ENCODE measurements at regions not wholly inside any gene's neighbourhood (a gene's known extent, or its start where the extent isn't known, plus 50 kb on each side); places are given as distances from the start of the nearest gene placed in this dataset.

DNA sequence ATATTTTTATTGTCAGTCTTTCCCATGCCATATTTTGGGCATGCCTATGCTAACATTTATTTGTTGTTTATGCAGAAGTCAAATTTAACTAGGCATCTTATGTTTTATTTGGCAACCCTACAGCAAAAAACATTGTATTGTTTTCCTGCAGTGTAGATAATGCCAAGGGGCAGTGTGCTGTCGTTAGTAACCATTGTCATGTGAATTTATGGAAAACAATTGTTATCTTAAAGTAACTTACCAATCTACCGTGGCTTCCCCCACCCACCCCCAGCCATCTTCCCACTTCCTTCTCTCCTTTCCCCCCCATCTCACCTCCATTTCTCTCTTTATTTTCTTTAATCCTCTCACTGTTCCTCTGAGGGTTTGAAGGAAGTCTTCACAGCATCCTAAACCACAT lies 370.5 kb downstream of the ACTR3B start:
- Histone ChIP-seq H3K79me2 (ENCODE audit: insufficient read depth, low read length) (no peaks in the 10 kb centered on the region), H3K9me3 (ENCODE audit: insufficient read depth, low read depth, low read length) (peaks cover 6% of the 10 kb centered on the region), H4K20me1 (ENCODE audit: insufficient read depth, low read length) (no peaks in the 10 kb centered on the region), H3K4me3 (ENCODE audit: insufficient read depth, low read depth, low read length) (no peak overlapping the region), H3K27ac (ENCODE audit: low read depth, low read length) (no peak overlapping the region), H3K9ac (ENCODE audit: low read length) (no peak overlapping the region), H2AFZ (ENCODE audit: low read depth, low read length) (no peak overlapping the region), H3K27me3 (ENCODE audit: insufficient read depth, low read length) (no peaks in the 10 kb centered on the region), H3K4me1 (ENCODE audit: insufficient read depth, low read length) (no peaks in the 10 kb centered on the region), H3K4me2 (ENCODE audit: low read length) (no peak overlapping the region), H3K36me3 (ENCODE audit: insufficient read depth, low read length) (no peaks in the 10 kb centered on the region)
- H3K36me3 Mint-ChIP-seq (ENCODE audit: low read depth, unreplicated experiment): no peaks in the 10 kb centered on the region
- DNase-seq (ENCODE audit: low read depth) (no peak), FAIRE-seq (no peak)
- TF ChIP-seq EZH2 (IDR thresholded peaks at IDR 0.05; ENCODE audit: insufficient read depth, low read length) (no peak), CTCF (IDR thresholded peaks at IDR 0.05; ENCODE audit: insufficient read depth, low read depth, low read length) (no peak)
- H3K27ac Mint-ChIP-seq (ENCODE audit: unreplicated experiment): no peak overlapping the region
- no peaks in the 10 kb centered on the region for H3K9me3 Mint-ChIP-seq (ENCODE audit: unreplicated experiment)
- no peak overlapping the region for H3K4me3 Mint-ChIP-seq (ENCODE audit: unreplicated experiment)
- peaks cover 14% of the 10 kb centered on the region for H3K27me3 Mint-ChIP-seq (ENCODE audit: low read depth, unreplicated experiment)
- H3K4me1 Mint-ChIP-seq (ENCODE audit: low read depth, unreplicated experiment): no peaks in the 10 kb centered on the region

DNA sequence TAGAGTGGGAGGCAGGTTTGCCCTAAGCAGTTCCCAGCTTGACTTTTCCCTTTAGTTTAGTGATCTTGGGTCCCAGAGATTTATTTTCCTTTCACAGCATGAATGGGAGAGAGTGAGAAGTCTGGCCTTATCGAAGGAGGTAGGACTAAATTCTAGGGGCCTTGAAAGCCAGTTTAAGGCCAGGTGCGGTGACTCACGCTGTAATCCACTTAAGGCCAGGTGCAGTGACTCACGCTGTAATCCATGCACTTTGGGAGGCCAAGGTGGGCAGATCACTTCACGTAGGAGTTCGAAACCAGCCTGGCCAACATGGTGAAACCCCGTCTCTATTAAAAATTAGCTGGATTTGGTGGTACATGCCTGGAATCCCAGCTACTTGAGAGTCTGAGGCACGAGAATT lies 392.2 kb downstream of the ACTR3B start:
- no peak for DNase-seq (ENCODE audit: low read depth)
- FAIRE-seq: no peak
- H3K9me3 Mint-ChIP-seq (ENCODE audit: unreplicated experiment): no peaks in the 10 kb centered on the region

More for the DNA sequence above, 392.2 kb downstream of the ACTR3B start:
- no peaks in the 10 kb centered on the region for H3K27me3 ChIP-seq (ENCODE audit: insufficient read depth, low read length)
- no peaks in the 10 kb centered on the region for H3K36me3 Mint-ChIP-seq (ENCODE audit: low read depth, unreplicated experiment)
- no peak overlapping the region for H3K9ac ChIP-seq (ENCODE audit: low read length)
- no peak overlapping the region for H3K4me3 ChIP-seq (ENCODE audit: insufficient read depth, low read depth, low read length)
- H3K79me2 ChIP-seq (ENCODE audit: insufficient read depth, low read length): no peaks in the 10 kb centered on the region
- no peaks in the 10 kb centered on the region for H3K4me1 Mint-ChIP-seq (ENCODE audit: low read depth, unreplicated experiment)
- peaks cover 2% of the 10 kb centered on the region for H3K27me3 Mint-ChIP-seq (ENCODE audit: low read depth, unreplicated experiment)
- no peaks in the 10 kb centered on the region for H4K20me1 ChIP-seq (ENCODE audit: insufficient read depth, low read length)
- peaks cover 12% of the 10 kb centered on the region for H3K9me3 ChIP-seq (ENCODE audit: insufficient read depth, low read depth, low read length)
- no peak overlapping the region for H2AFZ ChIP-seq (ENCODE audit: low read depth, low read length)
- H3K36me3 ChIP-seq (ENCODE audit: insufficient read depth, low read length): no peaks in the 10 kb centered on the region
- TF ChIP-seq CTCF (IDR thresholded peaks at IDR 0.05; ENCODE audit: insufficient read depth, low read depth, low read length): no peak
- no peak for TF ChIP-seq EZH2 (IDR thresholded peaks at IDR 0.05; ENCODE audit: insufficient read depth, low read length)
- H3K27ac Mint-ChIP-seq (ENCODE audit: unreplicated experiment): no peak overlapping the region
- H3K4me1 ChIP-seq (ENCODE audit: insufficient read depth, low read length): no peaks in the 10 kb centered on the region
- H3K27ac ChIP-seq (ENCODE audit: low read depth, low read length): no peak overlapping the region
- no peak overlapping the region for H3K4me3 Mint-ChIP-seq (ENCODE audit: unreplicated experiment)
- no peak overlapping the region for H3K4me2 ChIP-seq (ENCODE audit: low read length)
